SJSA1 (cell line): ENCODE measurements at regions not wholly inside any gene's neighbourhood (a gene's known extent, or its start where the extent isn't known, plus 50 kb on each side); places are given as distances from the start of the nearest gene placed in this dataset.

Experiments
- DNase-seq, 2 experiments: peaks; one replicate each; pipeline ENCODE4 v3.0.0-alpha.2; 2015 to 2020; ENCODE audit warnings: low spot score in 2 of 2, low read depth in 1 of 2
- H3K27ac ChIP-seq: fragments of 250-450 bp; sonication (Bioruptor Pico); 2 replicates; pipeline ENCODE4 v1.5.1; 2020; ENCODE audit warnings: mild to moderate bottlenecking, moderate library complexity
- H3K27me3 ChIP-seq: fragments of 250-450 bp; sonication (Bioruptor Pico); replicated peaks from 2 replicates; pipeline ENCODE4 v1.5.1; 2020; ENCODE audit warnings: mild to moderate bottlenecking, moderate library complexity
- H3K36me3 ChIP-seq: fragments of 250-450 bp; sonication (Bioruptor Pico); 2 replicates; pipeline ENCODE4 v1.5.1; 2020; ENCODE audit warnings: mild to moderate bottlenecking
- H3K4me1 ChIP-seq: fragments of 250-450 bp; sonication (Bioruptor Pico); replicated peaks from 2 replicates; pipeline ENCODE4 v1.6.1; 2021; ENCODE audit warnings: mild to moderate bottlenecking
- H3K4me3 ChIP-seq: fragments of 250-450 bp; sonication (Bioruptor Pico); 2 replicates; pipeline ENCODE4 v1.5.1; 2020; ENCODE audit warnings: mild to moderate bottlenecking
- H3K9me3 ChIP-seq: fragments of 250-450 bp; sonication (Bioruptor Pico); replicated peaks from 2 replicates; pipeline ENCODE4 v1.5.1; 2020; ENCODE audit warnings: mild to moderate bottlenecking

DNA sequence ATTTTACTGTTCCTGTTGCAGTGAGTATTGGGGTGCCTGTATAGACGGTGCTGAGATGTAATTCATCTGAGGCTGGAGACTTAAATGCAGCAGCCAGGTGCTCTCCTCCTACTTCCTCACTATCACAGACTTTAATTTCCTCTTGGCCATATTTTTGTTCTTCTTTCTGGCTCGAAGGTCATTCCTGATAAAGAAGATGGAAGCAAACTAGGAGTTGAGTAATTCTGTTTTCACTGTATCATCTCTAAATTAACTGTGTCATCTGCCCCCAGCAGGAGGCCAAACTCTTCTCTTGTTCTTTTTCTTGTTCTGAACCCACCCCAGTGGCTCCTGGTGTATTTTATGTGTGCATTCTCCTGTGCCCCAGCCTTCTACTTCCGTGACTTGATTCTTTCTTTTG, 141.7 kb upstream of the ARHGAP5 start:
- Histone ChIP-seq H3K4me1 (peaks cover 26% of the 10 kb centered on the region), H3K36me3 (no peaks in the 10 kb centered on the region), H3K4me3 (no peak overlapping the region), H3K9me3 (no peaks in the 10 kb centered on the region), H3K27me3 (no peaks in the 10 kb centered on the region), H3K27ac (no peak overlapping the region)
- DNase-seq = no peak

DNA sequence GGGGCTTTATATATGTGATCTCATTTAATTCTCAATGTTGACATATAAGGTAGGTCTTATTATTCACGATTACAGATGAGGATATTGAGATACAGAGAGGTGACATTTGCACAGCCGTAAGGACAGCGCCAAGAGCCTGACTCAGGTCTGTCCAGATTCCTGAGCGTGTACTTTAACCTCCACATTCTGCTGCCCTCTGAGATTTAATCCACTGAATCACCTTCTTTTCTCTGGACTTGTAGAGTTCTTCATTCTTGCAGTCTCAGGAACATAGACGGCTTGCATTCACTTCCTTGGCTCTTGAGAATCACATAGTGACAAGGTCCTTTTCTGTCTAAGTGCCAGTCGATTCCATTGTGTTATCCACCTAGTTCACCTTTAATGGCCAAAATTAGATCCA, 141.0 kb upstream of the ARHGAP5 start:
- Histone ChIP-seq H3K4me1 (peaks cover 19% of the 10 kb centered on the region), H3K4me3 (no peak overlapping the region), H3K36me3 (no peaks in the 10 kb centered on the region), H3K27ac (no peak overlapping the region), H3K9me3 (no peaks in the 10 kb centered on the region), H3K27me3 (no peaks in the 10 kb centered on the region)
- DNase-seq = no peak

GRCh38 chr14:31937730-31938346, 139.3 kb upstream of the ARHGAP5 start:
- H3K9me3 ChIP-seq = no peaks in the 10 kb centered on the region
- H3K27ac ChIP-seq = peak overlapping the region; percentile 35; the same call in 1 of the 2 replicates
- no peak overlapping the region for H3K4me3 ChIP-seq
- DNase-seq = peak; percentile 61 to 78
- no peaks in the 10 kb centered on the region for H3K27me3 ChIP-seq
- H3K36me3 ChIP-seq = no peaks in the 10 kb centered on the region
- H3K4me1 ChIP-seq = peaks cover 19% of the 10 kb centered on the region

DNA sequence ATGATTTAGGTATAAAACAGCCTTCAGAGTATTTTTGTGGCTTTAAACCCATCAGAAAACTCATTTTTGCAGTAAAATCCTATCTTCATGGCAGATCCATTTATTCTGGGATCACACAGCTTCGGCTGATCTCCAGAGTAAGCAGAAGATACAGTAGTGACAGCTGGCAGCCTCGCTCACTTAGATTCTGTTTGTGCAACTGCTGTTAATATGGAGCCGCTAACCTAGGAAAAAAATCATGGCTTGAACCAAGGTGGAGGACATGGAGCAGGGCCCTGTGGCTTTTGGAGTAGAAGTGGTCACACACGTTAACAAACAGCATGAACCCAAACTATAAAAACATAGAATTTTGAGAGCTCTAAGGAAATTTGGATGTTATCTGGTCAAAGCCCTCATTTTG, 137.2 kb upstream of the ARHGAP5 start:
- Histone ChIP-seq H3K27me3 (no peaks in the 10 kb centered on the region), H3K4me1 (peaks cover 9% of the 10 kb centered on the region), H3K27ac (no peak overlapping the region), H3K4me3 (no peak overlapping the region), H3K36me3 (no peaks in the 10 kb centered on the region), H3K9me3 (no peaks in the 10 kb centered on the region)
- no peak for DNase-seq

DNA sequence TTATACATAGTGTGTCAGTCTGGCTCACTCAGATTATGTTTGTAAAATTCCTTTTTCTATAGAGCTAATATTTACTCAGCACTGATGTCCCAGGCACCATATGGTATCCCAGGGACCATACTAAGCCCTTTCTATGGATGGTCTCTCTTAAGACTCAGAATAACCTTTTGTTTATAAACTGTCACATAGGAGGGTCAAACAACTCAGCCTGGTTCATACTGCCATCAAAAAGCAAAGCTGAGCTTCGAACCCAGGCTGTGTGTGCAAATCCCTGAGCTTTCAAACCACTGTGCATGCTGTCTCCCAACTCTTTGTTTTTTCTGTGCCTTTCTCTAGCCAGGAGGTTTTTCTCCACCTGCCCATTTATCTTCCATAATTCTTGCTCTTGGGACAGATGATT, 135.6 kb upstream of the ARHGAP5 start:
- Histone ChIP-seq H3K4me1 (peaks cover 9% of the 10 kb centered on the region), H3K36me3 (no peaks in the 10 kb centered on the region), H3K27ac (no peak overlapping the region), H3K9me3 (no peaks in the 10 kb centered on the region), H3K4me3 (no peak overlapping the region), H3K27me3 (no peaks in the 10 kb centered on the region)
- DNase-seq = no peak

DNA sequence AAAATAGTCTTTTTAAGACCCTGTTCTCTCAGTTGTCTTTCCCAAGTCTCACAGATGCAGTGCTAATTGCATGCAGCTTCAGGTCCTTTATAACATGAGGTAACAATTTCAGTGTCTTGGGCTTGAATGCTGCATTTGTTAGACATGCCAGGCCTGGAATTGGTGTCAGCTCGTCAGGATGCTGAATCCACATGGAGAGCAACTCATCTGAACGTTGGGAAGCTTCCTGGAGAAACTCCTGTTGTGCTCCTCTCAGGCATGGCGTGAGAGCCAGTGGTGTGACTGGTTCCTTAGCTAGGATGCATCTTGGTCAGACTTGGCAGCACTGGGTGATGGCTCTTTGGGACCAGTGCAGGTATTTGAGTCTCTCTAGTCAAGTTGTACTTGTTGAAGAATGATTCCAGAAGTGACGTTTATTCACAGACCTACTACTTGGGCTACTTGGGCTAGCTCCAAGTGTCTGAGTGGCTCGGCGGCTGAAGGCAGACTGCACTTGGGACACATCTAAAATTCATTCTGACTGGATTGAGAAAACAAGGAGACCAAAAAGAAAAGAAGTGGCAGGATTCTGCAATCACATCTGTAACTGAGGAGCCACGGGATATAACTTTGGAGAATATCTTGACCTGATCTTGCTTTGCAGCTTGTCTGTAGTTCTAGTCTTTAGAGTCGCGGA, 134.8 kb upstream of the ARHGAP5 start:
- peaks cover 8% of the 10 kb centered on the region for H3K4me1 ChIP-seq
- H3K4me3 ChIP-seq = no peak overlapping the region
- no peaks in the 10 kb centered on the region for H3K27me3 ChIP-seq
- no peaks in the 10 kb centered on the region for H3K9me3 ChIP-seq
- DNase-seq = no peak
- H3K36me3 ChIP-seq = no peaks in the 10 kb centered on the region
- H3K27ac ChIP-seq = no peak overlapping the region

DNA sequence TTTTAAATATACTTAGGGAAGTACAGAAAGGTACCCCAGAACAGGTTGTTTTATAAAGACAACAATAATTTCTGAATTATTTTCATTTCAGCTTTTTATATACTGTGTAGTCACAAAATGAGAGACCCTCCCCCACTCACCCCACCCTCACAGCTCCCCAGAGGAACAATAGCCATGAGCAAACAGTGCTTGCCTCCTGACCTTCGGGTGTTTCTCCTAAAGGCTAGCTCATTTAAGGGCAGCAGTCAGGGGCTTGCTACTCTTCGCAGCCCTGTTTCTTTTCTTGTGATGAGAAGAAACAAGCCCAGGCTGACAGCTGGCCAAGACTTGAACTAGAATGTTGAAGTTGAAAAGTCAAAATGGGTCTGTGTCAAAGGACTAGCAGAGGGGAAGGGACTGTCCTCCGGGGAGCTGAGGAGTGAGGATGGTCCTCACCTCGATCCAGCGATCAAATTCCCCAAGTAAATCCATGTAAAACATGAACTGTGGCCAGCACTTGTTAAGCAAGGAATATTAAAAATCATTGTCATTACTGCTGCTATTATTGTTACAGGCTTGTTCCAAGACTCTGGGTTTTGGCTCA, 133.8 kb upstream of the ARHGAP5 start:
- no peak for DNase-seq
- Histone ChIP-seq H3K9me3 (no peaks in the 10 kb centered on the region), H3K4me1 (peaks cover 3% of the 10 kb centered on the region; the same call in 1 of the 2 replicates), H3K27me3 (no peaks in the 10 kb centered on the region), H3K4me3 (no peak overlapping the region), H3K36me3 (no peaks in the 10 kb centered on the region), H3K27ac (no peak overlapping the region)

DNA sequence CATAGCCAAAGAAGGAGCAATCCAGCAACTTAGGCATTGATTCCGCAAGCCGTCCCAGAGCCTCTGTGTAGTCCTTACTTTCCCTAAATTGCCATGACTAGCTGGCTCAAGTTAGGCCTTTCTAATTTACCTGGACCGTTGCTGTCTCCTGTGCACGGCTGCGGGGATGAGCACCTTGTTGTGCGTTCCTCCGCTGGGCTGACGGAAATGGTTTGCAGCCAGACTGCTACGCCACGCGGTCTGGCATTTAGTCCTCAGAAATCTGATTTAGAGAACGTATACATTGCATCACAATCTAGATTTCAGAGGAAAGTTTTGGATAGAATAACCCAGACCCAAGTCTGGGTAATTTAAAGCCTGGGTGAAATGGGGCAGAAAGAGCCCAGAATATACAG, 133.2 kb upstream of the ARHGAP5 start:
- H3K36me3 ChIP-seq = no peaks in the 10 kb centered on the region
- peaks cover 6% of the 10 kb centered on the region; the same call in 1 of the 2 replicates for H3K4me1 ChIP-seq
- H3K9me3 ChIP-seq = no peaks in the 10 kb centered on the region
- no peak overlapping the region for H3K4me3 ChIP-seq
- H3K27me3 ChIP-seq = no peaks in the 10 kb centered on the region
- no peak for DNase-seq
- H3K27ac ChIP-seq = no peak overlapping the region

GRCh38 chr14:31944256-31945073, 132.6 kb upstream of the ARHGAP5 start:
- H3K36me3 ChIP-seq = no peaks in the 10 kb centered on the region
- no peaks in the 10 kb centered on the region for H3K27me3 ChIP-seq
- no peak overlapping the region for H3K4me3 ChIP-seq
- DNase-seq = no peak
- H3K27ac ChIP-seq = no peak overlapping the region
- H3K4me1 ChIP-seq = peaks cover 12% of the 10 kb centered on the region
- no peaks in the 10 kb centered on the region for H3K9me3 ChIP-seq

DNA sequence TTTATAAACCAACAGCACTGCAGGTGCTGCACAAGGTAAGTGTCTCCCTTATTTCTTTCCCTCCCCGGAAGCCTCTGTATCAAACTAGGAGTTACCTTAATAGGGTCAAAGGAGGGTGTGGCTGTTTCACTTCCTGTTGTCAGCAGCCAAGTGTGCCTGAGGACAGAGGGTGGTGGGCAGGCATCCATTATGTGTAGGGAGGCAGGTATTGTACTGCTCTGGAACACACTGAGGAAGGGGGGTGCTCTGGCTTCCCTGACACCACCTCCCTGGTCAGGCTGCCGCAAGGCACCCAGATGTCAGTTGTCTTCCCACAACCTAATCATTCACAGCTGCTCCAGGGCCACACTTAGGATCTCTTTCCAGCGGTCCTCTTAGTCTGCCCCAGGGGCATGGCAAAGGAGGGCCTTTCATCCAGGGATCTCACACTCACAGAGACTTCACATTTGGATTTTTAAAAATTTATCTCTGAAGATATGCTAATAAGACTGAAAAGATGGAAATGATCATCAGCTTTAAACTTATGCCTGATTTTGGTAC, 132.0 kb upstream of the ARHGAP5 start:
- H3K9me3 ChIP-seq = no peaks in the 10 kb centered on the region
- no peaks in the 10 kb centered on the region for H3K36me3 ChIP-seq

GRCh38 chr14:31945701-31946100, 131.4 kb upstream of the ARHGAP5 start:
- Histone ChIP-seq H3K9me3 (no peaks in the 10 kb centered on the region), H3K4me1 (peaks cover 24% of the 10 kb centered on the region), H3K27me3 (no peaks in the 10 kb centered on the region)

More for the DNA sequence above, 132.0 kb upstream of the ARHGAP5 start:
- no peak overlapping the region for H3K27ac ChIP-seq
- no peak overlapping the region for H3K4me3 ChIP-seq
- H3K27me3 ChIP-seq = no peaks in the 10 kb centered on the region
- H3K4me1 ChIP-seq = peaks cover 19% of the 10 kb centered on the region
- no peak for DNase-seq

GRCh38 chr14:31947076-31947475, 130.0 kb upstream of the ARHGAP5 start:
- Histone ChIP-seq H3K9me3 (no peaks in the 10 kb centered on the region), H3K27me3 (no peaks in the 10 kb centered on the region), H3K27ac (no peak overlapping the region), H3K36me3 (no peaks in the 10 kb centered on the region), H3K4me3 (no peak overlapping the region), H3K4me1 (peaks cover 35% of the 10 kb centered on the region)
- DNase-seq = no peak

More at GRCh38 chr14:31945701-31946100, 131.4 kb upstream of the ARHGAP5 start:
- Histone ChIP-seq H3K27ac (no peak overlapping the region), H3K36me3 (no peaks in the 10 kb centered on the region), H3K4me3 (no peak overlapping the region)
- DNase-seq = no peak

GRCh38 chr14:31947680-31948595, 129.2 kb upstream of the ARHGAP5 start:
- H3K4me3 ChIP-seq = no peak overlapping the region
- DNase-seq = no peak
- peaks cover 35% of the 10 kb centered on the region for H3K4me1 ChIP-seq
- H3K27me3 ChIP-seq = no peaks in the 10 kb centered on the region
- no peak overlapping the region for H3K27ac ChIP-seq
- no peaks in the 10 kb centered on the region for H3K36me3 ChIP-seq
- no peaks in the 10 kb centered on the region for H3K9me3 ChIP-seq
